ENCODE measurements at regions not wholly inside any gene's neighbourhood (a gene's known extent, or its start where the extent isn't known, plus 50 kb on each side); places are given as distances from the start of the nearest gene placed in this dataset.

- intact Hi-C loops (cut with DNase I), result no loop called here
- H3K4me3 ChIP-seq, result no peak overlapping the region
- no peak for TF ChIP-seq CTCF (IDR thresholded peaks at IDR 0.05)
- H3K27me3 ChIP-seq, result no peaks in the 10 kb centered on the region
- DNase-seq (no peak), ATAC-seq (no peak)
- H3K27ac ChIP-seq, result no peak overlapping the region
- no peaks in the 10 kb centered on the region for H3K9me3 ChIP-seq
- H3K4me1 ChIP-seq, result peaks cover 5% of the 10 kb centered on the region
- H3K36me3 ChIP-seq, result no peaks in the 10 kb centered on the region
Measured at GRCh38 chr17:33809748-33810147, 445.3 kb upstream of the CCL2 start.

GRCh38 chr17:33811004-33811760, 443.9 kb upstream of the CCL2 start:
- intact Hi-C loops (cut with DNase I), result no loop called here
- H3K27me3 ChIP-seq, result no peaks in the 10 kb centered on the region
- no peaks in the 10 kb centered on the region for H3K36me3 ChIP-seq
- no peak for DNase-seq
- TF ChIP-seq CTCF (IDR thresholded peaks at IDR 0.05), result no peak
- H3K4me1 ChIP-seq, result peaks cover 5% of the 10 kb centered on the region
- H3K4me3 ChIP-seq, result no peak overlapping the region
- ATAC-seq, result no peak
- no peaks in the 10 kb centered on the region for H3K9me3 ChIP-seq
- peak overlapping the region; percentile 24 for H3K27ac ChIP-seq

GRCh38 chr17:33811984-33812577, 443.0 kb upstream of the CCL2 start:
- TF ChIP-seq CTCF (IDR thresholded peaks at IDR 0.05), result no peak
- no peaks in the 10 kb centered on the region for H3K9me3 ChIP-seq
- H3K4me1 ChIP-seq, result peaks cover 5% of the 10 kb centered on the region
- no peaks in the 10 kb centered on the region for H3K27me3 ChIP-seq
- intact Hi-C loops (cut with DNase I), result no loop called here
- H3K36me3 ChIP-seq, result no peaks in the 10 kb centered on the region
- DNase-seq (no peak), ATAC-seq (peak; percentile 36)
- no peak overlapping the region for H3K4me3 ChIP-seq
- H3K27ac ChIP-seq, result no peak overlapping the region

GRCh38 chr17:33814852-33815251, 440.2 kb upstream of the CCL2 start:
- no peak overlapping the region for H3K4me3 ChIP-seq
- no peak for TF ChIP-seq CTCF (IDR thresholded peaks at IDR 0.05)
- ATAC-seq (no peak), DNase-seq (no peak)
- H3K27me3 ChIP-seq, result no peaks in the 10 kb centered on the region
- intact Hi-C loops (cut with DNase I), result no loop called here
- H3K27ac ChIP-seq, result no peak overlapping the region
- peaks cover 5% of the 10 kb centered on the region for H3K4me1 ChIP-seq
- H3K9me3 ChIP-seq, result no peaks in the 10 kb centered on the region
- no peaks in the 10 kb centered on the region for H3K36me3 ChIP-seq

GRCh38 chr17:33816036-33816435, 439.0 kb upstream of the CCL2 start:
- H3K9me3 ChIP-seq, result no peaks in the 10 kb centered on the region
- no peak overlapping the region for H3K4me3 ChIP-seq
- TF ChIP-seq CTCF (IDR thresholded peaks at IDR 0.05), result no peak
- no peak overlapping the region for H3K27ac ChIP-seq
- ATAC-seq (no peak), DNase-seq (no peak)
- no peaks in the 10 kb centered on the region for H3K36me3 ChIP-seq
- intact Hi-C loops (cut with DNase I), result no loop called here
- H3K27me3 ChIP-seq, result peaks cover 4% of the 10 kb centered on the region
- peaks cover 5% of the 10 kb centered on the region for H3K4me1 ChIP-seq

Measured in upper lobe of right lung (tissue), 1 donor.